Forelimb muscle (tissue), 1 donor: ENCODE measurements at regions not wholly inside any gene's neighbourhood (a gene's known extent, or its start where the extent isn't known, plus 50 kb on each side); places are given as distances from the start of the nearest gene placed in this dataset.
"Not testable (repeated sequence)": the region's sequence is repeated elsewhere in the genome, so short reads cannot be mapped to it uniquely, and the experiment has no call there.

Experiments used
- DNase-seq: peaks from one replicate; pipeline ENCODE4 v3.0.0-alpha.2; 2013; ENCODE audit warnings: low read depth

- DNase-seq, result no peak
Measured at GRCh38 chr3:159271799-159272512, 470.1 kb downstream of the MFSD1 start.

- DNase-seq, result no peak
Measured at GRCh38 chr3:159273070-159273469, 471.2 kb downstream of the MFSD1 start.

GRCh38 chr3:159273608-159274007 lies 471.8 kb downstream of the MFSD1 start:
- DNase-seq, result peak; percentile 2

GRCh38 chr3:159275741-159276140 lies 473.9 kb downstream of the MFSD1 start:
- DNase-seq, result no peak

- no peak for DNase-seq
Measured at GRCh38 chr3:159277814-159278213, 476.0 kb downstream of the MFSD1 start.

GRCh38 chr3:159280386-159281191 lies 478.7 kb downstream of the MFSD1 start:
- no peak for DNase-seq

GRCh38 chr3:159293493-159293892 lies 491.6 kb downstream of the MFSD1 start:
- DNase-seq, result no peak

GRCh38 chr3:159301961-159302360 lies 500.1 kb downstream of the MFSD1 start:
- no peak for DNase-seq

- DNase-seq, result no peak
Measured at GRCh38 chr3:159305017-159305416, 503.2 kb downstream of the MFSD1 start.

- not testable (repeated sequence) for DNase-seq
Measured at GRCh38 chr3:159316706-159317105, 514.9 kb downstream of the MFSD1 start.

GRCh38 chr3:159319156-159319555 lies 517.3 kb downstream of the MFSD1 start:
- DNase-seq, result no peak

- DNase-seq, result no peak
Measured at GRCh38 chr3:159322322-159322939, 520.6 kb downstream of the MFSD1 start.

GRCh38 chr3:159323848-159324247 lies 522.0 kb downstream of the MFSD1 start:
- no peak for DNase-seq

- DNase-seq, result no peak
Measured at GRCh38 chr3:159326998-159327397, 525.1 kb downstream of the MFSD1 start.

- DNase-seq, result no peak
Measured at GRCh38 chr3:159332535-159333099, 530.8 kb downstream of the MFSD1 start.

GRCh38 chr3:159339131-159339530 lies 537.3 kb downstream of the MFSD1 start:
- no peak for DNase-seq

- DNase-seq, result no peak
Measured at GRCh38 chr3:159340877-159341500, 539.1 kb downstream of the MFSD1 start.

- no peak for DNase-seq
Measured at GRCh38 chr3:159346271-159346903, 544.5 kb downstream of the MFSD1 start.

- DNase-seq, result no peak
Measured at GRCh38 chr3:159348431-159348830, 546.6 kb downstream of the MFSD1 start.

GRCh38 chr3:159356606-159357005 lies 554.8 kb downstream of the MFSD1 start:
- DNase-seq, result no peak

- DNase-seq, result no peak
Measured at GRCh38 chr3:159364511-159364910, 562.7 kb downstream of the MFSD1 start.
